Cardiac muscle cell (in vitro differentiated cells and primary cell): ENCODE measurements at regions not wholly inside any gene's neighbourhood (a gene's known extent, or its start where the extent isn't known, plus 50 kb on each side); places are given as distances from the start of the nearest gene placed in this dataset.

ENCODE experiments used
- DNase-seq, 2 donors: peaks; one replicate each; pipeline versions ENCODE4 v3.0.0 to v3.0.0-alpha.2; 2010 to 2017; ENCODE audit warnings: low read depth in 1 of 2, low spot score in 1 of 2
- H3K27ac ChIP-seq: fragments of 200-600 bp; sonication (generic); 2 replicates; pipeline ENCODE4 v1.5.1; 2016
- H3K27me3 ChIP-seq: fragments of 200-600 bp; sonication (generic); 2 replicates; pipeline ENCODE4 v1.6.0; 2016; ENCODE audit warnings: control low read depth
- H3K36me3 ChIP-seq: fragments of 200-600 bp; sonication (generic); 2 replicates; pipeline ENCODE4 v1.5.1; 2016; ENCODE audit warnings: control low read depth
- H3K4me1 ChIP-seq: fragments of 200-600 bp; sonication (generic); 2 replicates; pipeline ENCODE4 v1.8.1; 2017; ENCODE audit warnings: low read depth, mild to moderate bottlenecking, mixed run types
- H3K4me3 ChIP-seq: fragments of 200-600 bp; sonication (generic); 2 replicates; pipeline ENCODE4 v1.5.1; 2016; ENCODE audit warnings: mild to moderate bottlenecking
- H3K9me3 ChIP-seq: fragments of 200-600 bp; sonication (generic); 2 replicates; pipeline ENCODE4 v1.5.1; 2017; ENCODE audit warnings: low read depth, mild to moderate bottlenecking, control low read depth
- CTCF ChIP-seq: IDR thresholded peaks from 2 replicates; pipeline ENCODE4 v1.5.1; 2012; ENCODE audit warnings: low read depth, mild to moderate bottlenecking, low read length

GRCh38 chr2:102939207-102939606 lies 177.4 kb downstream of the TMEM182 start:
- H3K27me3 ChIP-seq = no peaks in the 10 kb centered on the region
- TF ChIP-seq CTCF = no peak

DNA sequence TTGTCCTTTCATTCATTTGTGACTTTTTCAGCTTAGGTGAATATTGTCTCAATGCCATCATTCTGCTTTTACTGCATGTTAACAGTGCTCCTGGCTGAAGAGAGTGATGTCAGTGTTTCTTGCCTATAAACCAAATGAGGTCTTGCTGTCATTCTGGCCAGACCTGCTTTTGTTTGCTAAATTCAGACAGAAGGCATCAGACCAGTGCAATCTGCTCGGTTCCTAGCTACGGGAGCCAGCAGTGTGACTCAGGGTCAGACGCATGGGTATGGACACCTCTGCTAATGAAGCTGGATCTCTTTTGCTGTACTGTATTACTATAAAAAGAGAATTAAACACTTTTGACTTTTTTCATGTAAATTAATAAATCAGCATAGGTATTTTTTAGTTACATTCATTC lies 178.9 kb downstream of the TMEM182 start:
- H3K36me3 ChIP-seq = no peaks in the 10 kb centered on the region
- no peaks in the 10 kb centered on the region for H3K4me1 ChIP-seq
- DNase-seq = no peak
- no peaks in the 10 kb centered on the region for H3K27me3 ChIP-seq
- no peak overlapping the region for H3K27ac ChIP-seq
- no peak for TF ChIP-seq CTCF
- no peaks in the 10 kb centered on the region for H3K9me3 ChIP-seq
- H3K4me3 ChIP-seq = no peak overlapping the region

More at GRCh38 chr2:102939207-102939606, 177.4 kb downstream of the TMEM182 start:
- H3K4me3 ChIP-seq = no peak overlapping the region
- no peaks in the 10 kb centered on the region for H3K36me3 ChIP-seq
- H3K4me1 ChIP-seq = no peaks in the 10 kb centered on the region
- H3K27ac ChIP-seq = no peak overlapping the region
- no peak for DNase-seq
- H3K9me3 ChIP-seq = no peaks in the 10 kb centered on the region

- no peaks in the 10 kb centered on the region for H3K36me3 ChIP-seq
- no peaks in the 10 kb centered on the region for H3K4me1 ChIP-seq
- H3K4me3 ChIP-seq = no peak overlapping the region
- H3K27ac ChIP-seq = no peak overlapping the region
- no peaks in the 10 kb centered on the region for H3K9me3 ChIP-seq
- no peak for TF ChIP-seq CTCF
- no peaks in the 10 kb centered on the region for H3K27me3 ChIP-seq
- DNase-seq = no peak
Observed at GRCh38 chr2:102942107-102942506, 180.3 kb downstream of the TMEM182 start.

DNA sequence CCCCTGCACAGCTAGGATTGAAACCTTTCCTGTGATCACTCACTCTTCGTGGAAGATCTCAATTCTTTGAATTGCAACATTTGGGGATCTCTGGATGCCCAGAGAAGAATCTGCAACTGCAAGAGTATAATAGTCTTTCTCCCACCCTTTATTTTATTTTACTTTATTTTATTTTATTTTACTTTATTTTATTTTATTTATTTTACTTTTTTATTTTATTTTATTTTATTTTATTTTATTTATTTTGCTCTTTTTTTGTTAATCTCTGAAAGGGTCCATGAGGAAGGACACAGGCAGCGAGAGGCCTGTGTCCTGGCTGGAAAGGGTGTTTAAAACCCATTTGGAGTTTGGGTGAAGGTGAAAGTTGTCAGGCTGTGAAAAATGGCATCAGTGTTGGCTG lies 181.4 kb downstream of the TMEM182 start:
- Histone ChIP-seq H3K4me3 (no peak overlapping the region), H3K36me3 (no peaks in the 10 kb centered on the region), H3K27ac (no peak overlapping the region), H3K4me1 (no peaks in the 10 kb centered on the region), H3K27me3 (no peaks in the 10 kb centered on the region), H3K9me3 (no peaks in the 10 kb centered on the region)
- no peak for TF ChIP-seq CTCF
- DNase-seq = no peak

DNA sequence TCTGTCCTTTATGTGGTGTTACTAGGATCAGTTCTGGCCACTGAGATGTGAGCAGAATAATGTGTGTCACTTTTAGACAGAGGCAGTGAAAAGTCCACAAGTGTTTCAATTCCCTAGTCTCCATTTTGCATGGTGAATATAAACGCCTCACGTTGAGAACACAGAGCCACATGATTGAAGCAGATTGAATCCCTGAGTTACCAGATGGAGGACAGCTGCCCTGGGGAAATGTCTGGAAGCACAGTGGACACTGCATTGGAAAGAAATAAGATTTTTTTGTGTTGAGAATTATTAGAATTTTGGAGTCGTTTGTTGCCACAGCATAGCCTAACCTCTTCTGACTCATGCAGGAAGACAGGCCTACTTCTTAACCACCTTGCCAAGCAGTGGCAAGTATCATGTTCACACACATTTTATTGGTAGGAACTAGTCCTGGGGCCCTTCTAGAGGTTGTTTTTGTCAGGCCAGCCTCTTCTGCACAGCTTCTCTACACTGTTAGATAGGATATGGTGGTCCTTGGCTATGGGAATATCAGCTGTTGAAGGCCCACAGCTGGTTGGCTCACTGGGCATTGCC lies 188.6 kb downstream of the TMEM182 start:
- Histone ChIP-seq H3K4me1 (no peaks in the 10 kb centered on the region), H3K36me3 (no peaks in the 10 kb centered on the region), H3K27ac (no peak overlapping the region), H3K4me3 (no peak overlapping the region), H3K27me3 (no peaks in the 10 kb centered on the region), H3K9me3 (no peaks in the 10 kb centered on the region)
- TF ChIP-seq CTCF = no peak
- DNase-seq = no peak

DNA sequence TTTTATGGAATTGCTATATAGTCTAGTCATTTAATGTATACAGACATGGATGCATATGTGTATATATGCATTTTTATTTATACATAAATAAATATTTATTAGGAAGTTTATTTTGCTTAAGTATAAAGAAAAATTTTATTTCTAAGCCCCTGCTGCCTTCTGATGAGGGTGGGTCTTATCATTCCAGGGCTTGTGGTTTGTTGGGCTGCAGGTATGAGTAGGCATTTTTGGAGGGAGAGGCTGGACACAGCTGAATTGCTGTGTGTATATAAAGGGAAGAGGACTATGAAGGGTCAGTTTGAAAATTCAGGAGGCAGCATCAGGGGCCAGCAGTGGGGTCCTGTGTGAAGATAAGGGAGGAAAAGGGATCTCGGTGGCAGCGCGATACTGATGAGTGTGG lies 189.4 kb downstream of the TMEM182 start:
- H3K4me3 ChIP-seq = no peak overlapping the region
- no peaks in the 10 kb centered on the region for H3K27me3 ChIP-seq
- no peaks in the 10 kb centered on the region for H3K4me1 ChIP-seq
- H3K36me3 ChIP-seq = no peaks in the 10 kb centered on the region
- no peak for TF ChIP-seq CTCF
- no peak overlapping the region for H3K27ac ChIP-seq
- DNase-seq = no peak
- H3K9me3 ChIP-seq = no peaks in the 10 kb centered on the region
